SU-DHL-6 (cell line): ENCODE measurements at regions not wholly inside any gene's neighbourhood (a gene's known extent, or its start where the extent isn't known, plus 50 kb on each side); places are given as distances from the start of the nearest gene placed in this dataset.
"Not testable (repeated sequence)": the region's sequence is repeated elsewhere in the genome, so short reads cannot be mapped to it uniquely, and the experiment has no call there.

Experiments used
- H2AFZ ChIP-seq: fragments of 200-600 bp; sonication (generic); 2 replicates; pipeline ENCODE4 v1.6.1; 2014; ENCODE audit warnings: low read depth, mild to moderate bottlenecking, moderate library complexity, mixed read lengths, antibody characterized with exemption, low read length; ENCODE audit not compliant: severe bottlenecking
- H3F3A ChIP-seq: fragments of 200-600 bp; shearing (Covaris generic); 2 replicates; pipeline ENCODE4 v1.6.0; 2016; ENCODE audit warnings: antibody characterized with exemption, mild to moderate bottlenecking; ENCODE audit not compliant: insufficient read depth
- H3K27ac ChIP-seq: fragments of 200-600 bp; sonication (generic); 2 replicates; pipeline ENCODE4 v1.5.1; 2016; ENCODE audit warnings: low read depth, mild to moderate bottlenecking, low read length, moderate library complexity, mixed read lengths
- H3K27me3 ChIP-seq: fragments of 200-600 bp; sonication (generic), shearing (Covaris generic); 2 replicates; pipeline ENCODE4 v1.6.0; 2014; ENCODE audit warnings: mild to moderate bottlenecking, low read length
- H3K36me3 ChIP-seq: fragments of 200-600 bp; sonication (generic); 2 replicates; pipeline ENCODE4 v1.6.1; 2014; ENCODE audit warnings: mild to moderate bottlenecking, low read length, mixed read lengths
- H3K4me2 ChIP-seq: fragments of 300-600, 200-600 bp; shearing (Covaris generic), sonication (generic); 2 replicates; pipeline ENCODE4 v1.6.0; 2014; ENCODE audit warnings: low read length, low read depth, mild to moderate bottlenecking; ENCODE audit not compliant: poor library complexity, severe bottlenecking
- H3K4me3 ChIP-seq: fragments of 200-600 bp; sonication (generic); 2 replicates; pipeline ENCODE4 v1.5.1; 2014; ENCODE audit warnings: antibody characterized with exemption, low read length, mild to moderate bottlenecking, mixed read lengths; ENCODE audit not compliant: insufficient read depth, poor library complexity, severe bottlenecking
- H3K79me2 ChIP-seq: fragments of 200-600 bp; sonication (generic); 2 replicates; pipeline ENCODE4 v1.6.1; 2014; ENCODE audit warnings: mild to moderate bottlenecking, low read length, moderate library complexity; ENCODE audit not compliant: insufficient read depth
- H3K9ac ChIP-seq: fragments of 200-600 bp; sonication (generic); 2 replicates; pipeline ENCODE4 v1.7.0; 2014; ENCODE audit warnings: mild to moderate bottlenecking, low read length
- H3K9me2 ChIP-seq: fragments of 200-600 bp; sonication (generic); replicated peaks from 2 replicates; pipeline ENCODE4 v1.6.1; 2014; ENCODE audit warnings: low read length; ENCODE audit not compliant: insufficient read depth
- H3K9me3 ChIP-seq: fragments of 200-600 bp; sonication (generic); 2 replicates; pipeline ENCODE4 v1.6.1; 2014; ENCODE audit warnings: low read length, mixed read lengths; ENCODE audit not compliant: insufficient read depth
- H4K20me1 ChIP-seq: fragments of 200-600 bp; sonication (generic); 2 replicates; pipeline ENCODE4 v1.6.1; 2014; ENCODE audit warnings: low read depth, mild to moderate bottlenecking, antibody characterized with exemption, low read length, moderate library complexity, mixed read lengths
- CTCF ChIP-seq: fragments of 200-600 bp; sonication (generic); IDR thresholded peaks from one replicate; pipeline ENCODE4 v1.5.1; 2017; ENCODE audit warnings: antibody characterized with exemption, mild to moderate bottlenecking, low read length, moderate library complexity; ENCODE audit not compliant: insufficient read depth, poor library complexity, severe bottlenecking
- EZH2phosphoT487 ChIP-seq: fragments of 200-600 bp; sonication (generic), shearing (Covaris generic); conservative IDR thresholded peaks from 2 replicates; pipeline ENCODE4 v1.6.1; 2018; ENCODE audit warnings: mild to moderate bottlenecking, antibody characterized with exemption, low read length, moderate library complexity, mixed read lengths

GRCh38 chr13:56530096-56530495 is 610.6 kb upstream of the PRR20A start:
- Histone ChIP-seq H3K4me2 (no peak overlapping the region), H3F3A (no peaks in the 10 kb centered on the region), H3K36me3 (no peaks in the 10 kb centered on the region), H3K27ac (no peak overlapping the region), H2AFZ (no peak overlapping the region), H4K20me1 (no peaks in the 10 kb centered on the region), H3K9me3 (no peaks in the 10 kb centered on the region), H3K27me3 (no peaks in the 10 kb centered on the region), H3K9ac (no peak overlapping the region), H3K9me2 (no peaks in the 10 kb centered on the region), H3K4me3 (no peak overlapping the region), H3K79me2 (no peaks in the 10 kb centered on the region)
- no peak for TF ChIP-seq EZH2phosphoT487
- TF ChIP-seq CTCF, result no peak

- not testable (repeated sequence) for H3K4me3 ChIP-seq, H3K79me2 ChIP-seq, H4K20me1 ChIP-seq, H3K9me3 ChIP-seq, H3K27me3 ChIP-seq, H3F3A ChIP-seq, H3K9ac ChIP-seq, H3K27ac ChIP-seq, H2AFZ ChIP-seq, H3K36me3 ChIP-seq, H3K4me2 ChIP-seq, H3K9me2 ChIP-seq
Measured at GRCh38 chr13:56547921-56548320, 592.8 kb upstream of the PRR20A start.

GRCh38 chr13:56558698-56559320 is 581.9 kb upstream of the PRR20A start:
- H3K4me2 ChIP-seq, result no peak overlapping the region
- H3K9me2 ChIP-seq, result no peaks in the 10 kb centered on the region
- H2AFZ ChIP-seq, result no peak overlapping the region
- TF ChIP-seq EZH2phosphoT487 (no peak), CTCF (no peak)
- H3K4me3 ChIP-seq, result no peak overlapping the region
- H3K36me3 ChIP-seq, result no peaks in the 10 kb centered on the region
- H3K27ac ChIP-seq, result no peak overlapping the region
- H3K9ac ChIP-seq, result no peak overlapping the region
- no peaks in the 10 kb centered on the region for H3F3A ChIP-seq
- no peaks in the 10 kb centered on the region for H3K79me2 ChIP-seq
- H3K27me3 ChIP-seq, result no peaks in the 10 kb centered on the region
- no peaks in the 10 kb centered on the region for H3K9me3 ChIP-seq
- no peaks in the 10 kb centered on the region for H4K20me1 ChIP-seq

- TF ChIP-seq EZH2phosphoT487, result no peak
- TF ChIP-seq CTCF, result no peak
- H3K9ac ChIP-seq, result no peak overlapping the region
Measured at GRCh38 chr13:56561327-56561726, 579.4 kb upstream of the PRR20A start.

More at GRCh38 chr13:56561327-56561726, 579.4 kb upstream of the PRR20A start:
- Histone ChIP-seq H2AFZ (no peak overlapping the region), H3K79me2 (no peaks in the 10 kb centered on the region), H3K9me2 (no peaks in the 10 kb centered on the region), H3F3A (no peaks in the 10 kb centered on the region), H4K20me1 (no peaks in the 10 kb centered on the region), H3K4me3 (no peak overlapping the region), H3K9me3 (no peaks in the 10 kb centered on the region), H3K27ac (no peak overlapping the region), H3K36me3 (no peaks in the 10 kb centered on the region), H3K27me3 (no peaks in the 10 kb centered on the region), H3K4me2 (no peak overlapping the region)
